GM12891 (cell line): ENCODE measurements at regions not wholly inside any gene's neighbourhood (a gene's known extent, or its start where the extent isn't known, plus 50 kb on each side); places are given as distances from the start of the nearest gene placed in this dataset.

Source experiments
- POLR2AphosphoS5 ChIP-seq: IDR thresholded peaks from 2 replicates; pipeline ENCODE4 v1.6.1; 2011; ENCODE audit warnings: low read depth, low read length, control low read depth
- TAF1 ChIP-seq: IDR thresholded peaks from 2 replicates; pipeline ENCODE4 v1.6.1; 2011; ENCODE audit warnings: low read depth, low read length, control low read depth

- no peak for TF ChIP-seq TAF1
- no peak for TF ChIP-seq POLR2AphosphoS5
Measured at GRCh38 chr5:106849266-106849665, 821.5 kb downstream of the EFNA5 start.
